Stimulated activated CD8-positive, alpha-beta memory T cell treated with anti-CD3 and anti-CD28 coated beads, Interleukin-4, amount 100 ng/mL, for 48 hours (primary cell): ENCODE measurements at regions not wholly inside any gene's neighbourhood (a gene's known extent, or its start where the extent isn't known, plus 50 kb on each side); places are given as distances from the start of the nearest gene placed in this dataset.
"Not testable (repeated sequence)": the region's sequence is repeated elsewhere in the genome, so short reads cannot be mapped to it uniquely, and the experiment has no call there.

Source experiments
- DNase-seq: peaks from one replicate; pipeline ENCODE4 v3.0.0-alpha.2; 2020

DNA sequence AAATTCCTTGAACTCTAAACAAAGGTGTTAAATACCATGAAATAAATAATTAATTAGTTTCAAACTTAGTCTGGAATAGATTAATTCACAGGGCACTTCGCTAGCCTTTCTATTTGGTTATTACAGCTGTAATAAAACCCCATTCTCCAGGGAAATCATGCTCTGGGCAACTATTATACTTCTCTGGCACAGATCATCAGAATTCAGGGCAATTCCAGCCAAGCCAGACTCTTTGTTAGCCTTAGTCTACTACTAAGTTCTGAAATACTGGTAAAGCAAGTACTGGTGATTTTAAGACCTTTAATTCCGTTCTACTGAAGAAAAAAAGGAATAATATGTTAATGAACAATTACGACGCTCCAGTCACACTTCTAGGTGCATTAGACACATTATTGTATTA lies 123.4 kb upstream of the PDE1A start:
- DNase-seq = no peak

DNA sequence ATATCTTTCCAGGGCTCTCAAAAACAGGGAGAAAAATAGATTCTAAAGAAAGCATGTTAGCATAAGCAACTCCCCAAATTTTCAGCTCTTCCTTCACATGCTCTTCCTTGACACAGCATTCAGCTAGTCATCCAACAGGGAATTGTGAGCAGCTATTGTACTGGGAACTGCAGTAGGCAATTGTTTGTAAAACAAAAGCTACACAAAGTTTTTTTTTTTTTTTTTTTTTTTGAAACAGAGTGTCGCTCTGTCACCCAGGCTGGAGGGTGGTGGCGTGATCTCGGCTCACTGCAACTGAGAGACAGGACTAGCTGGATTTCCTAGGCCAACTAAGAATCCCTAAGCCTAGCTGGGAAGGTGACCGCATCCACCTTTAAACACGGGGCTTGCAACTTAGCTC lies 125.4 kb upstream of the PDE1A start:
- DNase-seq = not testable (repeated sequence)

DNA sequence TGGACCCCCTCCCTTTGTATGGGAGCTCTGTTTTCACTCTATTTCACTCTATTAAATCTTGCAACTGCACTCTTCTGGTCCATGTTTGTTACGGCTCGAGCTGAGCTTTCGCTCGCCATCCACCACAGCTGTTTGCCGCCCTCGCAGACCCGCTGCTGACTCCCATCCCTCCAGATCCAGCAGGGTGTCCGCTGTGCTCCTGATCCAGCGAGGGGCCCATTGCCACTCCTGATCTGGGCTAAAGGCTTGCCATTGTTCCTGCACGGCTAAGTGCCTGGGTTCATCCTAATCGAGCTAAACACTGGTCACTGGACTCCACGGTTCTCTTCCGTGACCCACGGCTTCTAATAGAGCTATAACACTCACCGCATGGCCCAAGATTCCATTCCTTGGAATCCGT lies 125.9 kb upstream of the PDE1A start:
- not testable (repeated sequence) for DNase-seq

DNA sequence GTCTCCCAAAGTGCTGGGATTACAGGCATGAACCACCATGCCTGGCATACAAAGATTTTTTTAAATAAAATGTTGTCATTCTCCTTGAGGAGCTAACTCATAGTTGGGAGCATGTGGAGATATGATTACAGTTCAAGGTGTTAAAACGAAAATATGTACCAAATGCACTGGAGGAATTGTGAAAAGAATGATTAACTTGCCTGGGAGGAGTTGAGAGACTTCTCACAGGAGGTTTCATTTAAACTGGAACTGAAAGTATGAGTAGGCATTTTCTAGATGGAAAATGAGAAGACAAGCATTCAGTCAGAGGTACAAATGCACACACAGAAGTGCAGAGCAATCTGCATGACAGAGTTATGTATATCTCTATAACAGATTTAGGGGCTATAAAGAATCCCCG lies 126.6 kb upstream of the PDE1A start:
- DNase-seq = no peak

DNA sequence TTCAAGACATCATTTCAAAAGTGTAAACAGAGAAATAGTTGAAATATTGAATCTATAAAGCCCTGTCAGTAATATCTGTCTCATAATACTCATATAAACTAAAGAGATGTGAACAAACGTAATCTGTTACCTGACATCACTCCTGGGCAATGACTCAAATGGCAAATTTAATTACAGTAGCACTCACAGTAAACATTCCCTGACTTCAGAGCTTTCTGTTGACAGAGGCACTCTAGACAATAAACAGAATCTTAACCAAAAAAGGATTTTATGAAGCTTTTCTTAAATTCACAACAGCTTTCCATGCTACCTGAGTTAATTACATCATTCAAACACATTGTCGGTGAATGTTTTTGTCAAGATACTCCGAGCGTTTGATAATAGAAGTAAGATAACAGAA lies 128.1 kb upstream of the PDE1A start:
- DNase-seq = no peak

DNA sequence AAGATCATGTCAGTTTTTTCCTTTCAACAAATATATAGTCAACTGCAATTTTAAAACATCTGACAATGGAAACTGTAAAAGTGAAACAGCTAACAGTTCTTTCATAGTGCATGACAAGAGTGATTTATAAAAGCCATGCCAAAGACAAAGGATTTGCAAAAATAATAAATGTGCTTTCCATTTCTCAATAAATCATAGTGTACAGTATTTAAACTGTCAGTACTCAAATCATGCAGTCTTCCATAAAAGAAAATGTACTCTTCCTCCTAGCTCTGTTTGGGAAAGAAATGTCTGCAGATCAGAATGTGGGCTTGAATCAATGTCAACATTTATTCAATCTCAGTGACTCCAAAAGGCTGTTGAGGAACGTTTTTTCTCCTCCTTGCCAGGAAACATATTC lies 131.7 kb upstream of the PDE1A start:
- no peak for DNase-seq

DNA sequence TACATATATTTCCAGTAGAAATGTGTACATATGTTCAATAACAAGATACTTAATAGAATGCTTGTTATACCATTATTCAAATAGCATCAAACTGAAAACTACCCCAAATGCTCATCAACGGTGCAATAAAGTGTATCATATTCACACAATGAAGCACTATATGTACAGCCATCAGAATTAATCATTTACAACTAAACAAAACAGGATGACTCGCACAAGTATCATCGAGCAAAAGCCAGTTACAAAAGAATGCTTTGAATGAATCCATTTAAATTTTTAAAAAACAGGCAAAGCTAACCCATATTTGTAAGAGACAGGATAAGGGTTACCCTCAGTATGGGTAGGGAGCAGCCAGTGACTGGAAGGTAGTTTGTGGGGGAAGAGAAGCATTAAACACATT lies 132.8 kb upstream of the PDE1A start:
- DNase-seq = no peak

DNA sequence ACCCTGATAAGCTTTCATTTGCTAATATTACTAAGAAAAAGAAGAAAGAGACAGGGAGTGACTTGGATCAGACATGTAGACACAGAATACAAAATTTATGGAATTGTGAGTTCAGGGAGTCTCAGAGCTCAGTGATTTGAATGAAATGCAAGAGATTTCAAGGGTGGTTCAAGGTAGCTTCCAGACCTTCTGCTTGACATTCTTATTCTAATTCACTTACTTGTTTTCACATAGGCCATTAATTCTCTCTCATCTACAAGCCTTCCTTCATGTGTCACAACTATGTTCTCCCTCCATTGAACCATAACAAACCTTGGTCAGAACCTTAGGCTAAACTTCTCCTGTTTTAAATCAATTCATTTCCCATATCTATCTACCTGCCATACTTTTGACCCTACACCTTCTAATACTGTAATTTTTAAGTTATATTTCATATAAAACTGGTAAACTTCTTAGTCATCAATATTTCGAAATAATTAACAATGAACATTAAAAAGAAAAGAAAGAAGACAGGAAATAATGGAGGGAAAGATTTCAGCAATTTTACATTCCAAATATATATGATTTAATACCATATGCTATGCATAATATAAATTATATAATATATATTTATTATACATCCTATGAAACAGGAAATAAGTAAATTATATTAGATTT lies 139.2 kb upstream of the PDE1A start:
- no peak for DNase-seq

DNA sequence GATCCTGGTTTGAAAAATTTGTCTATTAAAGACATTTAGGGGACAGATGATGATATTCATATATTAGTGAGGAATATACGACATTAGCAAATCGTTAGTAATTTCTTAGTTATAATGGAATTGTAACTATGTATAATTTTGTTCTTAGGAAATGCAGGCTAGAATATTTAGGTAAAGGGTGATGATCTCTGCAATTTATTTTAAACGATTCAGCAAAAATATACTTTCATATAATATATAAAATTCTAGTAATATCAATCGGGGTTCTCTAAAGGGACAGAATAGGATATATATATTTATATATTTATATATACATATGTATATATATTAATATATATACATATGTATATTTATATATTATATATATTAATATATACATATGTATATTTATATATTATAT lies 142.5 kb upstream of the DNAJC10 start:
- no peak for DNase-seq

DNA sequence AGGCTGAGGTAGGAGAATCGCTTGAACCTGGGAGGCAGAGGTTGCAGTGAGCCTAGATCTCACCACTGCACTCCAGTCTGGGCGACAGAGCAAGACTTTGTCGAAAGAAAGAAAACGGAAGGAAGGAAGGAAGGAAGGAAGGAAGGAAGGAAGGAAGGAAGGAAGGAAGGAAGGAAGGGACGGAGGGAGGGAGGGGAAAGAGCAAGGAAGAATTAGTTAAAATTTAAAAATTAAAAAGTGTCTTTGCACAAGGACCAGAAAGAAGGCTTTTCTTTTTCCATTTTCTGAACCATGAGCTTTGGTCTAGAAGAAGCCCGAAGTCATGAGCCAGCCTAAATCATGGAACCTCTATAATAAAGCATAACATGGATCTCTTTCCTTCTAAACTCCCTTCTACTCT lies 138.2 kb upstream of the DNAJC10 start:
- no peak for DNase-seq

DNA sequence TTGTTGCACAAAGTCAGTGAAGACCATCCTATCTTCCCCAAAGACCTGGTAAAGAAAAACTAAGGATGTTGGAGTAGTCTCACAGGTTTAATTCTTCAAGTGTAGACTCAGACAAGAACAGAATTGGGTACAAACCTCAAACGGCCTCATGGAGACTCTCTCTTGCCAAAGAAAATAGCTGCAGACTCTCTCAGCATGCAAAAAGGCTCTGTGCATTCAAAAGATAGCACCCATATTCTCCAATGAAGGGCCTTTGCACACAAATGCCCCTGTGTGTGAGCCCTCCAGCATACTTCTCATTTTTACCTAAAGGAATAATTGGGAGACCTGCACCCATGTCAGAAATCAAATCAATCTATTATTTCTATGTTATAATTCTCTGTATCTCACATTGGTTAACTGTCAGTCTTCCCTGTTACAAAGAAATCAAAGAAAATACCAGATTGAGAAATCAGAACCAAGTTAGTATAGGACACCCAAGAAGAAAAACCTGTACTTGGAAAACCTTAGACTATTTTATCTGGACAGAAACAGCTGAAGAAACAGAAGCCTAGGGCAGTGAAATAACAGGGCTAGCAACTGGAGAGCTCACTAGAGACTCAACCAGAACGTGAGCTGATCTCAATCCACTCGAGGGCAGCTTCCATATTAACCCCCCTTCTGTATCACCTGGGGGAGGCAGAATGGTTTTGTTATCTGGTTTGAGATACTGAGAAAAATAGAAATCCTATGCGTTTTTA lies 134.7 kb upstream of the DNAJC10 start:
- DNase-seq = no peak

DNA sequence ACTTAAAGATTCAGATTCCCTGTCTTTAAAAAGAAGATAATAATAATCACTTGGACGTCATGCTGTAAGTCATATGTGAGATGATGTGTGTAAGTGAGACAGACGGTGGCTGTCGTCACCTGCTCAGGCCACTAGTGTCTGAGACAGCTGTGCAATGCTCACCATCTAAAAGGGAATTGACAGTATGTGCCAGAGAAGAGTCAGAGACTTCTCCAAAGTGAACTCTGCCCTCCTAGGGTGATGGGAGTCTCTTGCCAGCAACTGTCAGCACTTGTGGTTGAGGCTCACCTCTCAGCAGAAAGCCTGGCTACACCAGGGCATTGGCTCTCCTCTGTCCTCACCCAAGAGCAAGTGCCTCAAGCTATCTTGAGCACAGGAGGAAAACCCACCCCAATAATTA lies 131.6 kb upstream of the DNAJC10 start:
- no peak for DNase-seq

DNA sequence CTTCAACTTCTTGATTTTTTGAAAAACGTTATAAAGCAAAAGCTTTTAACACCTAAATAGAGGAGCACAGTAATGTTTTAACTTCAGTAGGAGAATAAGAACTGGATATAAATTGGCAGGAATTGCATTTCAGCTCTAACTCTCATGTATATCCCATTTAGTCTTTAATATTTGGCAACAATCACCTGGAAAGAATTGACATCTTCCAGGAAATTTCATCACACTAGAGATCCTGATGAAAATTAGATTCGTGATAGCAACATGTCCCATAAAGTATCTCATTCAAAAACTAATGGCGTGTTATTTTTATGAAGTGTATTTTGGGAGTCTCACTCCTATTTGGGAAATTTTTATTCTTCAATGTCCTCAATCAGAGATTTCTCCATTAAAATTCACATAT lies 131.1 kb upstream of the DNAJC10 start:
- no peak for DNase-seq

DNA sequence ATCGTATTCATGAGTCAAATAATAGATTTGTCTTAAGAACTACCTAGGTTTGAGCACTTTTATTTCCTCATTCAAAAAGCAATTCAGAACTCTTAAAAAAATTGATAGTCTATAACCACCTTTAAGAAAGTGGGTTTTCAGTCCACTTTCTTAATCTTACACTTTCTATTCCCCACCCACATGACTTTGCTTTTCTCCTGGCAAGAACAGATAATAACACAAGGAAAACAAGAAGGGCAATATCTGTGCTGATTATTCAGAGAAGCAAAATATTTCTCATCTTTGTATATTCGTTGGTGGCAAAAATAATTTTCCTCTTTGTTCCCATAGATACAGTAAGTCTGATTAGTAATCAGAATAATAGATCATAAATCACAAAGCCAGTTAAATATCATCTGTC lies 130.6 kb upstream of the DNAJC10 start:
- DNase-seq = no peak

DNA sequence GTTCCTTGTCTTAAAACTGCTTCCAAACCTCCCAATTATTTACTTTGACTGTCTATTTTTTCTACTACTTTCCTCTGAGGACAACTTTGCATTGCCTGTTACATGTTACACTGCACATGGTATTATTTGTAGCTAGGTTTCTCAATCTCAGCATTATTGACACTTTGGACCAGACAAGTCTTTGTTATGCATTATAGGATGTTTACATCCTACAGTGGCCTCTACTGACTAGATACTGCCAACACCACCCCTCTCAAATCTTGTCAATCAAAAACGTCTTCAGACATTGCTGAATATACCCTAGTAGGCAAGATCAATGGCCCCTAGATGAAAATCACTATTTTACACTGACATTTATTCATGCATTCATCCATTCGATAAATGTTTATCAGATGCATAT lies 129.6 kb upstream of the DNAJC10 start:
- DNase-seq = no peak

DNA sequence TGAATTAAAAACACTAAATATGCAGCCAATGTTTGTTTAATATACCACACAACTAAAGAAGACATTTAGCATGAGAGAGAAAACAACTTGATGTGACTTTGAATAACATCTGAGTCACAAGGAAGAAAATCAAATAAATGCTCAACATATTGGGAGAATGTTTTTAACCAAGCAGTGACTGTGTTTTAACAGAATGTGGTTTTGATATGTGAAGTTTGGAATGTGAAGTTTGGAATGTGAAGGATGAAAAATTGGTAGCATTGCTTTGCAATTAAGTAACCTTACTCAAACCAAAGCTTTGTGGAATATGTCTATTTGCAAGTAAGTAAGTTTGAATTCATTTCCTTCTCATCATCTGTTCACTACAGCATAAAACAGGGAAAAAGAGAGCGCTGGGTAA lies 128.2 kb upstream of the DNAJC10 start:
- DNase-seq = no peak

DNA sequence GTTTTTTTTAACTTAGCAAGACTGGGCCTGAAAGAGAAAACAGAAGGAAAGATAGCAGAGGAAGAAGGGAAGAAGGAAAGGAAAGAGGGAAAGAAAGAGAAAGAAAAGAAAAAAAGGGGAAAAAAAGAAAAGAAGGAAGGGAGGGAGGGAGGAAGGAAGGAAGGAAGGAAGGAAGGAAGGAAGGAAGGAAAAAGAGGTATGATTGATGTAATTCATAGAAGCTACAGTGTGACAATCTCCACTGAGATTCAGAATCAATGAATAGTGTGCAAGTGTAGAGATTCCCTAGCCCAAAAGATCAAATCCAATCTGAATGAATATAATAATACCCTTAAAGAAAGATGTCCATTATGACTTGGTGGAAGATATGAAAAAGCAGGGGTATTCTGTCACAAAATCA lies 126.9 kb upstream of the DNAJC10 start:
- DNase-seq = no peak

DNA sequence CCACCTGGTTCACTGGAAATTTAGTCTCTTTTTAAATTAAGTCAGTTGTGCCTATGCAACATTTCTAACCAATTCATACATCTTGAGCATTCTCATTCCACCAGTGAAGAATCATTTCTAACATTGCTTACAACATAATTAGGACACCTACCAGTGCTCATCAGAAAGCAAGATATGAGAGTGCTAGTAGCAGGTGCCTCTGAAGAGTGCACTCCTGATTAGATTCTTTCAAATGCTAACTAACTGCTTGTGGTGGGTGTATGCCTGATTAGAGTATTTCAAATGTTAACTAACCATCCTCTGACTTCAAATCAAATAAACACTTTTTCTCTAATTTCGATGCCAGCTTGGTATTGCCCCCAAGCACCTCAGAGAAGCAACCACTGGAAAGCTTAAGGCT lies 124.3 kb upstream of the DNAJC10 start:
- DNase-seq = no peak

DNA sequence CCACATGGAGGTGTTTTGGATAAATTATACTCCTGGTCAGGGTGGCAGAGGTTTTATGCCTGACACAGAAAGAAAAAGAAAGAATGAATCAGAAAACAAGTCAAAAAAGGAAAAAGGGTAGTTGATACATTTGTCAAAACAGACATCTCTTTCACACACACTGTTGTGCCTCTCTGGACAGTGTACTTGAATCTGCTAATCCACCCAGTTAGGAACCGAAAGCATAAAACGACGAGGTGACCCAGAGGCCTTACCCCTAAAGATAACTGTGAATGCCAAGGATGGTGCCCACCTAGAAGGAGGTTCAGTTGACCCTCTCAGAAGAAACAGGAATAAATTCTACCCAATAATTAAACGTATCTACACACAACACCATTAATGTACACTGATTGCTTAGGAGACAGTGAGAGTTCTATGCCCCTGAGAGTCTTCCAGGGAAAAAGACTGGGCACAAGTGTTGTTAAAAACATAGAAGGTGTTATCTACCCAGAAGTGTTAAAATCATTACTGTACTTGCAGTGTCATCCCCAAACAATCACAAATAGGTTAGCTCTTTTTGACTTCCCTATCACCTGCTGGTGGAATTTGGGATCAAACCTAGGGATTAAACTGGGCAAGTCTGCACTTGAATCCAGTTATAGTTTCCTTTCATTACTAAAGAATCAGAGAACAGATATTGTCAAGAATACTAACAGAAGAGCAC lies 123.2 kb upstream of the DNAJC10 start:
- DNase-seq = no peak

DNA sequence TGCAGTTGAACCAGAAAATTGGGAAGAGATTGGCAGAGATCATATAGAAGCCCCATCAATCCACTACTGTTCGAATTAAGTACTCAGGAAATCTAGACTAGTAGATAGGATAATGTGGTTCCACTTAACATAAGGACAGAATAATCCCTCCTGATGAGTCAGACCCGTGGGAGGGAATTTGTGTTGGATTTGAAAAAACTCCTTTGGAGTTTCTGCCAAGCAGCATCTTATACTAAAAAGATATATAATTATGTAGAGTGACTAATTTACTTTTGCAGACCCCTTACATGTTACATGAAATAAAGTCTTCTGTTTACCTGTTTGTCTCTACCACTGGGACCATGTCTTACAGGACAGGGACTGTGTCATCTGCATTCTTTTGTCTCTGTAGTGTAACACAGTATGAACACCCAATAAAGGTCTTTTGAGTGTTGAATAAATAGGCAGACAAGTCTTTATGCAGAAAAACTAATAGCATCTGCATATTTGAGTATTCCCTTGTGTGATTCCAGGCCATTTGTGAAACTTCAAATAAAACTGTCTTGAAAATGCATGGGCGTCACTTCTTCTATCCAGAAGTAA lies 122.6 kb upstream of the DNAJC10 start:
- no peak for DNase-seq

DNA sequence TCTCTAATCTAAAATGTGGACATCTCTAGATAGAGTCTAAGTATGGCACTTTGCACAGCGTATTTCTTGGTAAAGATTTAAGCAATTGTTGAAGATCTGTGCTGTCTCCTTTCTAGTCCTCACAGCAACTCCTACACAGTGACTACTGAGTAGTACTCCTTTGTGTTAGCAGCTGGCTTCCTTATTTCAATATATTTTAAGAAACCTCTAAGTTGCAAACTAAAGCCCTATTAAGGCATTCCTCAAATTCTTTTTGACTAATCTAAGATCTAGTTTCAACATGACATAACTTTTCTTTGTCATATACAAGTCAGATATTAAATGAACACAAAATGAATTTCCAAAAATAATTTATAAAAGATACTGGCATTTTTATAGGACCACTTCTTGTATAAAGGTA lies 121.8 kb upstream of the DNAJC10 start:
- DNase-seq = no peak

DNA sequence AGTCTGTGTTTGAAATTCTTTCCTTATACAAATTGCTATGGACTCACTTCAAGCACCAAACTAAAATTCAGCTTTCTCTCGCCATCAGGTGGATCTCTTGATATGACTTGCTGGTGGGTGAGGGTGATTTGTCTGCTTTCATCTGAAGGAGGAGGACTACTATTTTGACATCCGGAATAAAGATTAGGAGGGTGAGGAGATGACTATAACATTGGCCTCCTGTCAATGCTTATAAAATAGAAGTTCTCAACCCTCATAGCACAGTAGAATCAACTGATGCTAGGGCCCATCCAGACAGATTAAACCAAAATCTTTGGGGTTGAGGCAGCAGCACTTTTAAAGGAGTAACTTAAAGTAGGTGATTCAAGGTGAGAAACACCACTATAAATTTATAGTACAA lies 120.4 kb upstream of the DNAJC10 start:
- DNase-seq = no peak

DNA sequence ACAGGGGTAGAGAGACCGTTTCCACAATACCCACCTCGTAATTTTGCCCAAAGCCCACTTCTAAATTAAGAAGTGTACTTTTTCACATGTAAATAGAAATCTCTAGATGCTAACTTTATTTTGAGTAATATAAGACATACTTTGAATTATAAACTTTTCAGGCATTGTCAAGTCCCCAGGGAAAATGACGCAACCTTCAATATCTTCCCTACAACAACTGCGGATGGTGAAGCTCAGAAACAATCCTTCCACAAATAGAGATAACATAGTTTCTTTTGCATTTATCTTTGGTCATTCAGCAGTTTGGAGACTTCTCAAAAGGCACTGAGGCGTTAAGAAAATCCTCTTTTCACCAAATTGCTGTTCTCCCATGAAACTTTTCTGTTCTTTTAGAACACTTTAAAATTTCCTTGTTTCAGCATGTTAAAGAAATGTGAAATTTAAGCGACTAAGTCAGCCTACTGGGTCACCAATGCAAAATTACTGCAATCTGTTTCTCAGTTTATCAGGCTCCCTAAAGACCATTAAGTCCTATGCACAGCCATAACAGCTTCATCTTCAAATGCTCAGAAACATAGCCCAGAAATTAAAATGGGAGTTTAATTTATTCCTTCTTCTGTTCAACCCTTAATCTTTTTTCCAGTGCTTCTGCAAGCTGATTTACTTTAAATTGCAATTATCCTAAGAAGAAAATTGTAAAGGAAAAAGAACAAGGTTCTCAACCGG lies 118.3 kb upstream of the DNAJC10 start:
- no peak for DNase-seq
